ENCODE measurements at regions not wholly inside any gene's neighbourhood (a gene's known extent, or its start where the extent isn't known, plus 50 kb on each side); places are given as distances from the start of the nearest gene placed in this dataset.
A peak's percentile ranks its signal among the peaks of the same experiment; 100 is the strongest.

GRCh38 chr13:31910633-31911032 lies 120.9 kb upstream of the FRY start:
- H3K4me3 ChIP-seq (ENCODE audit: control insufficient read depth, low read depth, low read length), result no peak overlapping the region
- no peak for TF ChIP-seq CTCF (IDR thresholded peaks at IDR 0.05; ENCODE audit: control insufficient read depth, insufficient read depth, low read depth, low read length, missing control alignments)
- no peak for DNase-seq (ENCODE audit: low read depth)

GRCh38 chr13:31912647-31913401 lies 118.8 kb upstream of the FRY start:
- DNase-seq (ENCODE audit: low read depth), result no peak
- no peak overlapping the region for H3K4me3 ChIP-seq (ENCODE audit: control insufficient read depth, low read depth, low read length)
- TF ChIP-seq CTCF (IDR thresholded peaks at IDR 0.05; ENCODE audit: control insufficient read depth, insufficient read depth, low read depth, low read length, missing control alignments), result no peak

DNA sequence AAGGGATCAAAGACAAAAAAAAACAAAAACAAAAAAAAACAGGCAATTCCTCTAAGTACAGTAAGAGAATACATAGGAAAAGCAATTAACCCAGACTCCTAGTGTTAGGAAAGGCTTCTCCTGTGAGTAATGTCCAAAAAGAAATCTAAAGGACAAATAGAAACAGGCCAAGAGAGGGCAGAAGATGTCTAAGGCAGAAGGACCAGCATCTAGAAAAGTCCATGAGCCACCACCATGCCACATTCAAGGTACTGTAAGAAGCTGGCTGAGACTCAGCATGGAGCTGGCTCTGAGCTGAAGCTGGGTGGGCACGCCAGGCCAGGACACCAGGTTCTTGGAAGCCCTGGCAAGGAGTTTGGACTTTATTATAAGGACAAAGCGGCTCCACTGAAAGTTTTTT lies 118.1 kb upstream of the FRY start:
- DNase-seq (ENCODE audit: low read depth), result peak; percentile 34
- peak; percentile 45 for TF ChIP-seq CTCF (IDR thresholded peaks at IDR 0.05; ENCODE audit: control insufficient read depth, insufficient read depth, low read depth, low read length, missing control alignments)
- H3K4me3 ChIP-seq (ENCODE audit: control insufficient read depth, low read depth, low read length), result no peak overlapping the region

DNA sequence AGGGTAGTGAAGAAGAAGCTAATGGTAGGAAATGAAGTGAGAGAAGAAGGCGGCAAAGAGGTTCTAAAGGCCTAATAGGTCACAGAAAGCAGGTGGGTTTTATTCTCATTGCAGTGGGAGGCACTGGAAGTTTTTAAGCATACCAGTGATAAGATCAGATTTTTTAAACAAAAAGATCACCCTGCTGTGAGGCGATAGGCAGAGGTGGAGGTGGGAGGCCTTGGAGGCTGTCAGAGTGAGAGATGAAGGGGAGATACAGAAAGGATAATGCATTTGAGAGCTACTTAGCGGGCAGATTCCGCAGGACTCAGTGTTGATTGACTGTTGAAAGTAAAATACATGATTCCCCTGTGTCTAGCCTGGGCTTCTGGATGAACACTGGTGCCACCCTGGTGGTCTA lies 116.7 kb upstream of the FRY start:
- no peak for DNase-seq (ENCODE audit: low read depth)
- TF ChIP-seq CTCF (IDR thresholded peaks at IDR 0.05; ENCODE audit: control insufficient read depth, insufficient read depth, low read depth, low read length, missing control alignments), result no peak
- no peak overlapping the region for H3K4me3 ChIP-seq (ENCODE audit: control insufficient read depth, low read depth, low read length)

DNA sequence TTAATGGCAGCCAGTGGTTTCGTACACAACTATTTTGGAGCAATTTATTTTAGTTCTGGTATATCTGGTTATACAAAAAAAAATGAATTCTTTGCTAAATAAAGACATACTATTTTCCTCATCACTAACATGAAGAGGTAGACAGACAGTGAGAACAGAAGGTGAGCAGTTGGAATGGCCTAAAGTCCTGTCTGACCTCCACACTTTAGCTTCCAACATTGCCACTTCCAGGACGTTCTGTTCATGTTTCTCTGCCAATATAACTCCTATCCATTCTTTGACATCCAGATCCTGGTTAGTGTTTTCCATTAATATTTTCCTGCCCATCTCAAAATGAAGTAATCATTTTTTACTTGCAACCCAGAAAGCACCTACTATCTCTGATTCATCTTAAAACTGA lies 112.9 kb upstream of the FRY start:
- DNase-seq (ENCODE audit: low read depth), result no peak
- TF ChIP-seq CTCF (IDR thresholded peaks at IDR 0.05; ENCODE audit: control insufficient read depth, insufficient read depth, low read depth, low read length, missing control alignments), result no peak
- H3K4me3 ChIP-seq (ENCODE audit: control insufficient read depth, low read depth, low read length), result no peak overlapping the region

DNA sequence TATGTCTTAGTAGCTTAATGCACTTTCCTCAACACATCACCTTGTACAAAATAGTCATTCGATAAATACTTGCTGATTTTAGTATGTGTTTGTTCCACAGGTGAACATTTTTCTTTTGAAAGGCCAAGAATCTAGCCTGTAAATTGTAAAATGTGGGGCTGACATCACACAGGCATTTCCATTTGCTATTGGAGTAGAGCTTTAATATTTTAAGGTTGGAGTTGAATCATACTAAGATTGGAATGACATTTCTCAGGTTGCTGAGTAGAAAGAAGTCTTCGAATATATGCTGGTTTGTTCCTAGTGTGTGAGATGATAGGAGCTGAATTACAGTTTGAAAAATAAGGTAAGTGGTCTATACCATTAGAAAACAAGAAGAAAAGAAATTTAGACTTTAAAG lies 112.3 kb upstream of the FRY start:
- no peak for TF ChIP-seq CTCF (IDR thresholded peaks at IDR 0.05; ENCODE audit: control insufficient read depth, insufficient read depth, low read depth, low read length, missing control alignments)
- no peak for DNase-seq (ENCODE audit: low read depth)
- no peak overlapping the region for H3K4me3 ChIP-seq (ENCODE audit: control insufficient read depth, low read depth, low read length)

Data from AG09309 (cell line).